SK-N-SH (cell line): ENCODE measurements at regions not wholly inside any gene's neighbourhood (a gene's known extent, or its start where the extent isn't known, plus 50 kb on each side); places are given as distances from the start of the nearest gene placed in this dataset.

ENCODE experiments used
- CTCF ChIA-PET: fragments of 300-600, 350-600 bp; formaldehyde crosslinking; extraction: SDS; loops from one replicate; lab custom pipeline; 2021; lab: Yijun Ruan, JAX
- POLR2A ChIA-PET: fragments of 350-600 bp; sonication (Branson Sonifier 250); formaldehyde crosslinking; extraction: SDS; loops from one replicate; lab custom pipeline; 2020; ENCODE audit warnings: antibody characterized with exemption, inconsistent platforms; lab: Yijun Ruan, JAX
- DNase-seq: peaks from one replicate; pipeline ENCODE4 v3.0.0; 2012
- H2AFZ ChIP-seq: fragments of 200-600 bp; sonication (generic); 2 replicates; pipeline ENCODE4 v1.8.1; 2016; ENCODE audit warnings: antibody characterized with exemption, mild to moderate bottlenecking, low read depth
- H3F3A ChIP-seq: fragments of 200-600 bp; sonication (generic); replicated peaks from 2 replicates; pipeline ENCODE3; 2016; ENCODE audit warnings: antibody characterized with exemption, mild to moderate bottlenecking; ENCODE audit not compliant: insufficient read depth
- H3K27ac ChIP-seq, 2 experiments: fragments of 200-500 bp in 1 of 2; fragments of 200-600 bp in 1 of 2; sonication (Bioruptor generic) in 1 of 2; sonication (generic), shearing (Covaris generic) in 1 of 2; 2 replicates each; pipeline versions ENCODE4 v1.5.1 to v1.6.1; 2014 to 2016; ENCODE audit warnings: low read depth in 2 of 2, inconsistent platforms in 1 of 2, low read length in 1 of 2, mild to moderate bottlenecking in 1 of 2, mixed read lengths in 1 of 2
- H3K27me3 ChIP-seq: fragments of 200-600 bp; sonication (generic), shearing (Covaris generic); 2 replicates; pipeline ENCODE4 v1.6.1; 2016; ENCODE audit warnings: mixed run types; ENCODE audit not compliant: insufficient read depth
- H3K36me3 ChIP-seq, 2 experiments: fragments of 200-500 bp in 1 of 2; fragments of 200-600 bp in 1 of 2; sonication (Bioruptor generic) in 1 of 2; sonication (generic) in 1 of 2; replicated peaks in 1 of 2; 2 replicates each; pipeline versions ENCODE3 to v1.5.1; 2014 to 2016; ENCODE audit warnings: low read length in 1 of 2, mild to moderate bottlenecking in 1 of 2; ENCODE audit not compliant: insufficient read depth in 2 of 2, control insufficient read depth in 1 of 2
- H3K4me1 ChIP-seq, 2 experiments: fragments of 200-500 bp in 1 of 2; fragments of 200-600 bp in 1 of 2; sonication (Bioruptor generic) in 1 of 2; sonication (generic), shearing (Covaris generic) in 1 of 2; 2 replicates each; pipeline versions ENCODE4 v1.5.1 to v1.6.1; 2014 to 2016; ENCODE audit warnings: low read depth in 1 of 2, low read length in 1 of 2, mixed run types in 1 of 2; ENCODE audit not compliant: insufficient read depth in 2 of 2, control insufficient read depth in 1 of 2
- H3K4me2 ChIP-seq: fragments of 200-600 bp; sonication (generic), shearing (Covaris generic); 2 replicates; pipeline ENCODE4 v1.6.1; 2017; ENCODE audit warnings: mixed run types
- H3K4me3 ChIP-seq, 2 experiments: fragments of 200-500 bp in 1 of 2; fragments of 200-600 bp in 1 of 2; sonication (Bioruptor generic) in 1 of 2; sonication (generic), shearing (Covaris generic) in 1 of 2; 2 replicates each; pipeline versions ENCODE4 v1.5.1 to v1.8.1; 2014 to 2016; ENCODE audit warnings: low read depth in 2 of 2, inconsistent platforms in 1 of 2, low read length in 1 of 2, mild to moderate bottlenecking in 1 of 2, mixed read lengths in 1 of 2, moderate library complexity in 1 of 2
- H3K79me2 ChIP-seq: fragments of 200-600 bp; sonication (generic); 2 replicates; pipeline ENCODE4 v1.8.1; 2017; ENCODE audit warnings: mild to moderate bottlenecking; ENCODE audit not compliant: insufficient read depth
- H3K9ac ChIP-seq: fragments of 200-600 bp; sonication (generic); 2 replicates; pipeline ENCODE4 v1.6.1; 2017; ENCODE audit warnings: mixed run types
- H3K9me2 ChIP-seq: fragments of 200-600 bp; sonication (generic); 2 replicates; pipeline ENCODE4 v1.6.1; 2017; ENCODE audit warnings: mixed run types
- H3K9me3 ChIP-seq: fragments of 200-600 bp; sonication (generic); 2 replicates; pipeline ENCODE4 v1.6.1; 2017; ENCODE audit warnings: mixed run types, mild to moderate bottlenecking, moderate library complexity
- H4K20me1 ChIP-seq: fragments of 200-600 bp; sonication (generic); 2 replicates; pipeline ENCODE4 v1.6.1; 2017; ENCODE audit warnings: mild to moderate bottlenecking, mixed run types; ENCODE audit not compliant: insufficient read depth
- CHD2 ChIP-seq: fragments of 150-350 bp; IDR thresholded peaks from 2 replicates; pipeline ENCODE4 v1.6.1; 2018; ENCODE audit warnings: low read length; ENCODE audit not compliant: partially characterized antibody
- ELF1 ChIP-seq: IDR thresholded peaks from 2 replicates; pipeline ENCODE4 v1.4.0; 2012
- EZH2phosphoT487 ChIP-seq: fragments of 200-600 bp; sonication (generic); IDR thresholded peaks from 2 replicates; pipeline ENCODE4 v1.6.1; 2017; ENCODE audit warnings: low read depth, mixed run types, mild to moderate bottlenecking, antibody characterized with exemption, moderate library complexity, borderline replicate concordance
- FOXJ3 ChIP-seq: sonication (generic); formaldehyde crosslinking; IDR thresholded peaks from 2 replicates; pipeline ENCODE4 v1.5.1; 2020; ENCODE audit warnings: mild to moderate bottlenecking, missing genetic modification reagents
- GABPA ChIP-seq: IDR thresholded peaks from 2 replicates; pipeline ENCODE4 v1.4.0; 2012; ENCODE audit warnings: low read depth, mild to moderate bottlenecking
- GATA2 ChIP-seq: sonication (generic); formaldehyde crosslinking; IDR thresholded peaks from 2 replicates; pipeline ENCODE4 v1.5.0; 2020; ENCODE audit warnings: mild to moderate bottlenecking, missing genetic modification reagents
- NFIC ChIP-seq: IDR thresholded peaks from 2 replicates; pipeline ENCODE4 v1.4.0; 2012; ENCODE audit warnings: borderline replicate concordance
- NRF1 ChIP-seq: IDR thresholded peaks from 2 replicates; pipeline ENCODE4 v1.6.1; 2012; ENCODE audit warnings: low read depth, mild to moderate bottlenecking, low read length
- RCOR1 ChIP-seq: fragments of 150-350 bp; IDR thresholded peaks from 2 replicates; pipeline ENCODE4 v1.6.1; 2017; ENCODE audit warnings: antibody characterized with exemption, low read length
- TAF1 ChIP-seq: IDR thresholded peaks from 2 replicates; pipeline ENCODE4 v1.6.1; 2012; ENCODE audit warnings: low read depth, mild to moderate bottlenecking, low read length, moderate library complexity, borderline replicate concordance
- TEAD4 ChIP-seq: IDR thresholded peaks from 2 replicates; pipeline ENCODE4 v1.4.0; 2012; ENCODE audit warnings: mild to moderate bottlenecking, borderline replicate concordance; ENCODE audit not compliant: insufficient read depth
- WGBS: methylation state at CpG from one replicate; pipeline ENCODE4 v1.1.6; 2017; ENCODE audit warnings: low lambda C conversion rate; 5-methylcytosine and 5-hydroxymethylcytosine counted together
- TF ChIP-seq, protein P1 (sequence below): fragments of 150-350 bp; IDR thresholded peaks from 2 replicates; pipeline ENCODE4 v1.6.1; 2017; ENCODE audit warnings: antibody characterized with exemption, low read length, low read depth, borderline replicate concordance
- TF ChIP-seq, protein P2 (sequence below): IDR thresholded peaks from 2 replicates; pipeline ENCODE4 v1.4.0; 2012; ENCODE audit warnings: low read depth, borderline replicate concordance
- TF ChIP-seq, protein P3 (sequence below): IDR thresholded peaks from 2 replicates; pipeline ENCODE4 v1.4.0; 2012; ENCODE audit warnings: low read depth

DNA sequence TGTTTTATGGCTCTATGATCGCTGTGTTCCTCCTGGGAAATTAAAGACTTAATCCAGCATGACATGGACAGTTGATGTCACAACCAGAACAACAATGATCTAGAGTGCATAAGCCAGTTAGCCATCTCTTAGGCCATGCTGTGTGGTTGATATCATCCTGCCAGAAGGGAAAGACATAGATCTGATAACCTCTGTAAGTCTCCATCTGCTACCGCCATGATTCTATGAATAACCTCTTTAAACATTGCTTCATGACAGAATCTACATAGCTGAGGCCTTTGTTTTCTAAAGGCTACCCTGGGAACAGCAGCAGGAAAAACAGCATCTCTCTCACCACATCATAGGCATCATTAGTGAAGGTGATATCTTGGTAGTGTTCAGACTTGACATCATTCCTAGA is 117.6 kb upstream of the PHACTR1 start:
- Histone ChIP-seq H2AFZ (no peak overlapping the region), H3K79me2 (no peaks in the 10 kb centered on the region), H3F3A (no peaks in the 10 kb centered on the region), H3K27me3 (no peaks in the 10 kb centered on the region), H3K9me2 (no peaks in the 10 kb centered on the region), H3K9ac (no peak overlapping the region), H4K20me1 (no peaks in the 10 kb centered on the region), H3K4me1 (peaks cover 3 to 5% of the 10 kb centered on the region in 2 experiments; a peak in 2 of 4 replicates), H3K36me3 (no peaks in the 10 kb centered on the region), H3K4me2 (no peak overlapping the region), H3K4me3 (no peak overlapping the region), H3K27ac (no peak overlapping the region), H3K9me3 (no peaks in the 10 kb centered on the region)
- ChIA-PET CTCF (interaction anchor here (0.9 kb wide), 1 partner anchor 309 kb away, joined by 4 read pairs; the partner anchor contains the start of gene EDN1), POLR2A (no interaction called here)
- peak; percentile 24 for DNase-seq
- TF ChIP-seq RCOR1 (no peak), GATA2 (CRISPR knock-in tag) (peak; percentile 53)
- 30% methylated on average over 2 of the region's 2 CpGs for whole genome bisulfite sequencing

DNA sequence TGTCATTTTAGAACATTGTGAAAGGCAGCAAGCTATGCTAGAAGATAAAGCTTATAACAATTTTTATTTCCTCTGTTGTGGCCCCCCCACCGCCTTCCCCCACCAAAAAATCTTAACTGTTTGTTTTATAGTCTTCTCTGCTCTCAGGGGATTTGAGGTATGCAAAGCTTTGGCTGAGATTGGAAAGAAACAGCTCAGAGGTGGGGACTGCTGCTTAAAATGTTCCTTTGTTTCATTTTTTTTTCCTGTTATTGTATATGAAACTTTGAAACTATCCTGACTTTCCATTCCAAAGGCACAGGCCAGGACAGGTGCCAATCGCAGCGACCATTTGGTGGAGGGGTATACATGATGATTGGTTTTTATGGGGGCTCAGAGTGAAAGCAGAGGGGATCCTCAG is 114.7 kb upstream of the PHACTR1 start:
- DNase-seq, result no peak

More for the DNA sequence above, 114.7 kb upstream of the PHACTR1 start:
- POLR2A ChIA-PET, result no interaction called here
- H3K4me3 ChIP-seq, result no peak overlapping the region
- no peaks in the 10 kb centered on the region for H3K36me3 ChIP-seq
- WGBS, result 76% methylated on average over 3 of the region's 3 CpGs
- peaks cover 0 to 2% of the 10 kb centered on the region in 2 experiments; a peak in 2 of 4 replicates for H3K4me1 ChIP-seq
- no peaks in the 10 kb centered on the region for H4K20me1 ChIP-seq
- no peaks in the 10 kb centered on the region for H3K79me2 ChIP-seq
- no peak overlapping the region for H3K4me2 ChIP-seq
- H3K27me3 ChIP-seq, result no peaks in the 10 kb centered on the region
- TF ChIP-seq ELF1 (no peak), EZH2phosphoT487 (no peak), NFIC (no peak), CHD2 (no peak), TEAD4 (no peak), NRF1 (no peak), TAF1 (no peak), GABPA (no peak), FOXJ3 (CRISPR knock-in tag) (no peak)
- TF ChIP-seq, protein P1, sequence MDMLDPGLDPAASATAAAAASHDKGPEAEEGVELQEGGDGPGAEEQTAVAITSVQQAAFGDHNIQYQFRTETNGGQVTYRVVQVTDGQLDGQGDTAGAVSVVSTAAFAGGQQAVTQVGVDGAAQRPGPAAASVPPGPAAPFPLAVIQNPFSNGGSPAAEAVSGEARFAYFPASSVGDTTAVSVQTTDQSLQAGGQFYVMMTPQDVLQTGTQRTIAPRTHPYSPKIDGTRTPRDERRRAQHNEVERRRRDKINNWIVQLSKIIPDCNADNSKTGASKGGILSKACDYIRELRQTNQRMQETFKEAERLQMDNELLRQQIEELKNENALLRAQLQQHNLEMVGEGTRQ, result no peak
- TF ChIP-seq, protein P2, sequence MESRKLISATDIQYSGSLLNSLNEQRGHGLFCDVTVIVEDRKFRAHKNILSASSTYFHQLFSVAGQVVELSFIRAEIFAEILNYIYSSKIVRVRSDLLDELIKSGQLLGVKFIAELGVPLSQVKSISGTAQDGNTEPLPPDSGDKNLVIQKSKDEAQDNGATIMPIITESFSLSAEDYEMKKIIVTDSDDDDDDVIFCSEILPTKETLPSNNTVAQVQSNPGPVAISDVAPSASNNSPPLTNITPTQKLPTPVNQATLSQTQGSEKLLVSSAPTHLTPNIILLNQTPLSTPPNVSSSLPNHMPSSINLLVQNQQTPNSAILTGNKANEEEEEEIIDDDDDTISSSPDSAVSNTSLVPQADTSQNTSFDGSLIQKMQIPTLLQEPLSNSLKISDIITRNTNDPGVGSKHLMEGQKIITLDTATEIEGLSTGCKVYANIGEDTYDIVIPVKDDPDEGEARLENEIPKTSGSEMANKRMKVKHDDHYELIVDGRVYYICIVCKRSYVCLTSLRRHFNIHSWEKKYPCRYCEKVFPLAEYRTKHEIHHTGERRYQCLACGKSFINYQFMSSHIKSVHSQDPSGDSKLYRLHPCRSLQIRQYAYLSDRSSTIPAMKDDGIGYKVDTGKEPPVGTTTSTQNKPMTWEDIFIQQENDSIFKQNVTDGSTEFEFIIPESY, result no peak
- TF ChIP-seq, protein P3, sequence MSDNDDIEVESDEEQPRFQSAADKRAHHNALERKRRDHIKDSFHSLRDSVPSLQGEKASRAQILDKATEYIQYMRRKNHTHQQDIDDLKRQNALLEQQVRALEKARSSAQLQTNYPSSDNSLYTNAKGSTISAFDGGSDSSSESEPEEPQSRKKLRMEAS, result no peak
- TF ChIP-seq, all 33 proteins: peak for 0
- Histone ChIP-seq H3K9me2 (no peaks in the 10 kb centered on the region), H3K27ac (no peak overlapping the region), H3F3A (no peaks in the 10 kb centered on the region), H3K9ac (no peak overlapping the region), H3K9me3 (no peaks in the 10 kb centered on the region), H2AFZ (peak overlapping the region; percentile 13; the same call in 1 of the 2 replicates)
- CTCF ChIA-PET, result interaction anchor here (1.0 to 6.8 kb wide), 4 partner anchors 309 to 947 kb away, joined by 3 to 91 read pairs (median 4); partner anchors contain the start of gene EDN1
